Thyroid gland (tissue), 4 donors: ENCODE measurements at regions not wholly inside any gene's neighbourhood (a gene's known extent, or its start where the extent isn't known, plus 50 kb on each side); places are given as distances from the start of the nearest gene placed in this dataset.

ENCODE experiments used
- DNase-seq, 2 donors: peaks; one replicate each; pipeline ENCODE4 v3.0.0-alpha.2; 2019
- H3K27ac ChIP-seq, 3 donors: fragments of 200-600 bp; sonication (generic); 1 replicate in 2 of 3; 2 replicates in 1 of 3; pipeline ENCODE4 v1.5.1; 2016 to 2019; ENCODE audit warnings: mild to moderate bottlenecking in 1 of 3, moderate library complexity in 1 of 3
- H3K27me3 ChIP-seq: fragments of 200-600 bp; sonication (generic); one replicate; pipeline ENCODE4 v1.5.1; 2019
- H3K36me3 ChIP-seq, 2 donors: fragments of 200-600 bp; sonication (generic); one replicate each; pipeline ENCODE4 v1.5.1; 2016 to 2019
- H3K4me1 ChIP-seq, 2 donors: fragments of 200-600 bp; sonication (generic); one replicate each; pipeline ENCODE4 v1.5.1; 2017 to 2019
- H3K4me3 ChIP-seq, 3 donors: fragments of 200-600 bp; sonication (generic); replicated peaks in 1 of 3; 1 replicate in 2 of 3; 2 replicates in 1 of 3; pipeline ENCODE4 v1.5.1; 2016; ENCODE audit warnings: mild to moderate bottlenecking in 1 of 3
- H3K9me3 ChIP-seq: fragments of 200-600 bp; sonication (generic); one replicate; pipeline ENCODE4 v1.5.1; 2017
- POLR2A ChIP-seq, 2 donors: fragments of 450-650 bp; IDR thresholded peaks; one replicate each; pipeline ENCODE4 v1.6.1; 2017; ENCODE audit warnings: antibody characterized with exemption in 2 of 2, mild to moderate bottlenecking in 2 of 2, moderate library complexity in 1 of 2
- WGBS, 2 donors: methylation state at CpG; one replicate each; pipeline ENCODE4 v1.1.5; 2017; 5-methylcytosine and 5-hydroxymethylcytosine counted together
- intact Hi-C: fragments of 100-400 bp; cut with DNase I; formaldehyde crosslinking; loops from one replicate; pipeline ENCODE4 v1.15.1; 2023
- TF ChIP-seq, protein P1 (sequence below), 6 experiments: fragments of 200-600 bp in 3 of 6; fragments of 450-650 bp in 3 of 6; sonication (generic) in 3 of 6; IDR thresholded peaks; one replicate each; pipeline ENCODE4 v1.5.1; 2016 to 2019; ENCODE audit warnings: antibody characterized with exemption in 6 of 6, mild to moderate bottlenecking in 2 of 6, inconsistent platforms in 1 of 6, moderate library complexity in 1 of 6

DNA sequence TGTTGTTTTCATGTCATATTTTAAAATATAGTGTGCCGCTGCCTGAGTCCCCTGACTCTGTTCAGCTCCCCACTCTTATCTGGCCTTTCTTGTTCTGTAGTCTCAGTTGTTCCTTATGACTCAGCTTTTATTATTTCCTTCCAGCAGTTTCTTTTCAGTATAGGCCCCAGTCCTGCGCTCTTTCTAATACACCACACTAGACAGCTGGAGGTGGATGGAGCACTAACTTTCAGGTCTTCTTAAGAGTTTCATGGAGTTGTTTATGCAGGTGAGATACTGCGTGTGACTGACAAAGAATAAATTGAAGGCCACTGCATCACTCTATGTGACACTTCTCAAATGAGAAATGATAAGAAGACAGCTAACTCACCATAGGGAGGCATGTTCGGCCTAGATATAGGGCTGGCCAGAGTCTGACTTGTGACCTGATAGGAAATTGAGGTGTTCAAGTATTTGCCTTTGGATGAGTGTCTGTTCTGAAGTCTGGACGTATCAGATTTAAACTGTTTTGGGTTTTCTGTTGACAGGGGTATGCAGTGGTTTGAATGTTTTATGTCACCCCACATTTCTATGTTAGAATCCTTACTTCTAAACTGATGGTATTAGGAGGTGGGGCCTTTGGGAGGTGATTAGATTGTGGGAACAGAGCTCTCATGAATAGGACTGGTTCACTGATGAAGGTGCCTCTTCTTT is 60.8 kb upstream of the CLMN start:
- Histone ChIP-seq H3K9me3 (no peaks in the 10 kb centered on the region), H3K27me3 (no peaks in the 10 kb centered on the region), H3K4me1 (no peaks in the 10 kb centered on the region), H3K27ac (no peak overlapping the region), H3K4me3 (no peak overlapping the region), H3K36me3 (no peaks in the 10 kb centered on the region)
- TF ChIP-seq POLR2A (IDR thresholded peaks at IDR 0.05): no peak
- TF ChIP-seq, protein P1, sequence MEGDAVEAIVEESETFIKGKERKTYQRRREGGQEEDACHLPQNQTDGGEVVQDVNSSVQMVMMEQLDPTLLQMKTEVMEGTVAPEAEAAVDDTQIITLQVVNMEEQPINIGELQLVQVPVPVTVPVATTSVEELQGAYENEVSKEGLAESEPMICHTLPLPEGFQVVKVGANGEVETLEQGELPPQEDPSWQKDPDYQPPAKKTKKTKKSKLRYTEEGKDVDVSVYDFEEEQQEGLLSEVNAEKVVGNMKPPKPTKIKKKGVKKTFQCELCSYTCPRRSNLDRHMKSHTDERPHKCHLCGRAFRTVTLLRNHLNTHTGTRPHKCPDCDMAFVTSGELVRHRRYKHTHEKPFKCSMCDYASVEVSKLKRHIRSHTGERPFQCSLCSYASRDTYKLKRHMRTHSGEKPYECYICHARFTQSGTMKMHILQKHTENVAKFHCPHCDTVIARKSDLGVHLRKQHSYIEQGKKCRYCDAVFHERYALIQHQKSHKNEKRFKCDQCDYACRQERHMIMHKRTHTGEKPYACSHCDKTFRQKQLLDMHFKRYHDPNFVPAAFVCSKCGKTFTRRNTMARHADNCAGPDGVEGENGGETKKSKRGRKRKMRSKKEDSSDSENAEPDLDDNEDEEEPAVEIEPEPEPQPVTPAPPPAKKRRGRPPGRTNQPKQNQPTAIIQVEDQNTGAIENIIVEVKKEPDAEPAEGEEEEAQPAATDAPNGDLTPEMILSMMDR (IDR thresholded peaks at IDR 0.05): no peak
- intact Hi-C loops: no loop called here
- DNase-seq: no peak
- WGBS, 2 donors: 74 to 91% methylated on average over 5 of the region's 5 CpGs

DNA sequence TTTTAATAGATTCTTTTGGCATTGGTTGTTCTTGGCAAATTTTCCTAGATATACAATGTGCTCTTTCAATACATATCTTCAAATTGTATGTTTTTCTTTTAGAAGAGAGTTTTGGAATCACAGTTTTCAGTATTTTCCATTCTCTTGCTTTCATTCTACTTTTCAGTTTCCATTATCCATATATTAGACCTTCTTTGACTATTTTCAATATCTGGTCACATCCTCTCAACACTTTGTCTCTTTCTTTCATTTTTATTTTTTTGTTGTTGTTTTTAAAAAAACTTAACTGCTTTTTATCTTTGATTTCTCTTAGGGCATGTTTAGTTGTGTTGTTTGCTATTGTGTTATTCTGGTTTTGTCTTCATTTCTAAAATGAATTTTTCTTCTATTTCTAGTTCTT is 59.9 kb upstream of the CLMN start:
- H3K36me3 ChIP-seq: no peaks in the 10 kb centered on the region
- intact Hi-C loops: no loop called here
- H3K27ac ChIP-seq: no peak overlapping the region
- H3K27me3 ChIP-seq: no peaks in the 10 kb centered on the region
- no peak overlapping the region for H3K4me3 ChIP-seq
- no peak for TF ChIP-seq POLR2A (IDR thresholded peaks at IDR 0.05)
- TF ChIP-seq, protein P1 (IDR thresholded peaks at IDR 0.05): no peak
- H3K9me3 ChIP-seq: no peaks in the 10 kb centered on the region
- DNase-seq: no peak
- H3K4me1 ChIP-seq: no peaks in the 10 kb centered on the region

DNA sequence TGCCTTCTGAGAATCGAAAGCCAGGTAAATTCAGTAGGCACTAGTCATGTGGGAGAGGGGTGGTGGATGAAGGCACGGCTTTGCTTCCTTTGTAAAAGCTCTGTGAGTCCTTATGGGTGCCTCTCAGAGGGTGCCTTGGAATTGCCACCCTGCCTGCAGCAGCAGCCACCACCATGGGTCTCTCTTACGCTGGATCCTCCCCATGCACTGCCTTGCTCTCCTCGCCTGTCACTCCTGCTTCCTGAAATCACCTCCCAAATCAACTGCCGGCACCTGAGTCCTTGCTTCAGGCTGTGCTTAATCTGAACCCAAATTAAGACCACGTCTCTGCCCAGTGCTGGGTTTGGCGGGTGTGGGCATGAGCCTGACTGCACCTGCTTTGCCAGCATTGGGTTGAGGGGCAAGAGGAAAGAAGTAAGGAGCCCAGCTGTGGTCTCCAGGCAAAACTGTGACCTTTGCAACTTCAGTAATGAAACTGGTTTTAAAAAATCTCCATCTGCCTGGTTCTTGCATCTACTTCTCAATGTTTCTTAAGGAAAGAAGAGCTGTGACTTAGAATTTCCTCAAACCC is 55.9 kb upstream of the CLMN start:
- TF ChIP-seq, protein P1 (IDR thresholded peaks at IDR 0.05): no peak
- TF ChIP-seq POLR2A (IDR thresholded peaks at IDR 0.05): no peak
- no peaks in the 10 kb centered on the region for H3K36me3 ChIP-seq
- intact Hi-C loops: no loop called here
- no peak overlapping the region for H3K27ac ChIP-seq
- H3K27me3 ChIP-seq: no peaks in the 10 kb centered on the region
- no peaks in the 10 kb centered on the region for H3K9me3 ChIP-seq
- DNase-seq: no peak
- no peaks in the 10 kb centered on the region for H3K4me1 ChIP-seq
- no peak overlapping the region for H3K4me3 ChIP-seq
- 61 to 71% methylated on average over 7 of the region's 7 CpGs for WGBS, 2 donors

DNA sequence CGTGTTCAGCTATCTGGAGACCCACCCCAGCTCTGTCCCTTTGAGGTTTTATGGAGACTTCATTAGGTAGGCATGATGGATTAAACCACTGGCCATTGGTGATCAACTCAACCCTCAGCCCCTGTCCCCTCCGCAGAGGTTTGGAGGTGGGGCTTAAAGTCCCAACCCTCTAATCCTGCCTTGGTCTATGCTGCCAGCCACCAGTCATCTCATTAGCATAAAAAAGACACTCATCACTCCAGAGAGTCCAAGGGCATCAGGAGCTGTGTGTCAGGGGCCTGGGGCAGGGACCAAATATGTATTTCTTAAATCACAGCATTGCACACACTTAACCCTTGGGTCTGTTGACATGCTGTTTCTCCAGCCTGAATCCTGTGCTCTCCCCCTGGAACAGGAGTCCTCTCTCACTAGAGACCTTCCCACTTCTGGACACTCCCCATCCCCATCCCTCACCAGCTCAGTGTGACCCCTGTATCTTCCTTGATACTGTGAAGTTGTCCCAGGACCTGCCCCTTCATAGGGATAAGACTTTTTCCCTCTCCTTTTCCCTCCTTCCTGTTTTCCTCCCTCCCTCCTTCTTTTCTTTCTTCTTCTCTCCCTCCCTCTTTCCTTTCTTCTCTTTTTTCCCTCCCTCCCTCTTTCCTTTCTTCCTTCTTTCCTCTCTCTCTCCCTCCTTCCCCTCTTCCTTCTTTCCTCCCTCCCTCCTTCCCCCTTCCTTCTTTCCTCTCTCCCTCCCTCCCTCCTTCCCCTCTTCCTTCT is 54.7 kb upstream of the CLMN start:
- 65 to 67% methylated on average over 2 of the region's 2 CpGs for WGBS, 2 donors
- Histone ChIP-seq H3K36me3 (no peaks in the 10 kb centered on the region), H3K4me1 (no peaks in the 10 kb centered on the region), H3K27me3 (no peaks in the 10 kb centered on the region), H3K9me3 (no peaks in the 10 kb centered on the region), H3K27ac (no peak overlapping the region), H3K4me3 (no peak overlapping the region)
- no peak for DNase-seq
- intact Hi-C loops: no loop called here
- TF ChIP-seq POLR2A (IDR thresholded peaks at IDR 0.05): no peak
- TF ChIP-seq, protein P1 (IDR thresholded peaks at IDR 0.05): no peak

- Histone ChIP-seq H3K27ac (no peak overlapping the region), H3K27me3 (no peaks in the 10 kb centered on the region), H3K36me3 (no peaks in the 10 kb centered on the region), H3K9me3 (no peaks in the 10 kb centered on the region), H3K4me3 (no peak overlapping the region), H3K4me1 (no peaks in the 10 kb centered on the region)
- intact Hi-C loops: no loop called here
- DNase-seq: no peak
- WGBS, 2 donors: 83 to 88% methylated on average over 2 of the region's 2 CpGs
- TF ChIP-seq, protein P1 (IDR thresholded peaks at IDR 0.05): no peak
- no peak for TF ChIP-seq POLR2A (IDR thresholded peaks at IDR 0.05)
These were observed 50.4 kb upstream of the CLMN start for GRCh38 chr14:95370076-95370475.
